Right ventricle myocardium inferior (tissue), 1 donor: ENCODE measurements at regions not wholly inside any gene's neighbourhood (a gene's known extent, or its start where the extent isn't known, plus 50 kb on each side); places are given as distances from the start of the nearest gene placed in this dataset.
A peak's percentile ranks its signal among the peaks of the same experiment; 100 is the strongest.

Source experiments
- ATAC-seq: fragments of 200-7000 bp; cut with Tn5 transposase; one replicate; pipeline ENCODE4 v1.9.1; 2020; ENCODE audit warnings: mild to moderate bottlenecking, moderate library complexity
- DNase-seq: peaks from one replicate; pipeline ENCODE4 v3.0.0; 2021; ENCODE audit errors: missing footprints
- intact Hi-C: fragments of 100-400 bp; cut with DNase I; formaldehyde crosslinking; loops from one replicate; pipeline ENCODE4 v1.11.0; 2022
- donor health status: DM: no; HTN: yes; CAD: no; lungs with severe emphysema.

- no peak for DNase-seq
- intact Hi-C loops = no loop called here
- ATAC-seq = no peak
Measured at GRCh38 chr12:28601570-28602058, 411.4 kb downstream of the CCDC91 start.

- no peak for DNase-seq
- ATAC-seq = no peak
- intact Hi-C loops = no loop called here
Measured at GRCh38 chr12:28602786-28603185, 412.5 kb downstream of the CCDC91 start.

GRCh38 chr12:28603239-28603638, 413.0 kb downstream of the CCDC91 start:
- DNase-seq (no peak), ATAC-seq (no peak)
- intact Hi-C loops = no loop called here

- intact Hi-C loops = no loop called here
- ATAC-seq = no peak
- DNase-seq = no peak
Measured at GRCh38 chr12:28603801-28604200, 413.5 kb downstream of the CCDC91 start.

GRCh38 chr12:28604240-28604639, 414.0 kb downstream of the CCDC91 start:
- no peak for DNase-seq
- intact Hi-C loops = no loop called here
- no peak for ATAC-seq

GRCh38 chr12:28606967-28607557, 416.8 kb downstream of the CCDC91 start:
- no peak for ATAC-seq
- no peak for DNase-seq
- intact Hi-C loops = no loop called here

GRCh38 chr12:28610401-28611114, 420.3 kb downstream of the CCDC91 start:
- intact Hi-C loops = no loop called here
- no peak for DNase-seq

GRCh38 chr12:28611115-28611435, 420.8 kb downstream of the CCDC91 start:
- peak; percentile 37 for ATAC-seq
- no peak for DNase-seq
- intact Hi-C loops = no loop called here

More at GRCh38 chr12:28610401-28611114, 420.3 kb downstream of the CCDC91 start:
- ATAC-seq = no peak

GRCh38 chr12:28611449-28611848, 421.2 kb downstream of the CCDC91 start:
- DNase-seq = no peak
- ATAC-seq = no peak
- intact Hi-C loops = no loop called here

- ATAC-seq = no peak
- intact Hi-C loops = no loop called here
Measured at GRCh38 chr12:28618171-28618570, 427.9 kb downstream of the CCDC91 start.

GRCh38 chr12:28618772-28619171, 428.5 kb downstream of the CCDC91 start:
- intact Hi-C loops = no loop called here

More at GRCh38 chr12:28618171-28618570, 427.9 kb downstream of the CCDC91 start:
- no peak for DNase-seq

GRCh38 chr12:28620281-28620680, 430.0 kb downstream of the CCDC91 start:
- ATAC-seq = no peak
- no peak for DNase-seq
- intact Hi-C loops = no loop called here

More at GRCh38 chr12:28618772-28619171, 428.5 kb downstream of the CCDC91 start:
- ATAC-seq (no peak), DNase-seq (no peak)

- ATAC-seq = no peak
- intact Hi-C loops = no loop called here
- DNase-seq = no peak
Measured at GRCh38 chr12:28622406-28622805, 432.1 kb downstream of the CCDC91 start.

GRCh38 chr12:28626504-28626903, 436.2 kb downstream of the CCDC91 start:
- ATAC-seq (no peak), DNase-seq (no peak)
- intact Hi-C loops = no loop called here

GRCh38 chr12:28629691-28630090, 439.4 kb downstream of the CCDC91 start:
- ATAC-seq (no peak), DNase-seq (no peak)
- intact Hi-C loops = no loop called here

- DNase-seq = no peak
- intact Hi-C loops = no loop called here
- ATAC-seq = no peak
Measured at GRCh38 chr12:28631831-28632230, 441.6 kb downstream of the CCDC91 start.

GRCh38 chr12:28640519-28640918, 450.3 kb downstream of the CCDC91 start:
- ATAC-seq (no peak), DNase-seq (no peak)
- intact Hi-C loops = no loop called here

- DNase-seq (peak; percentile 56), ATAC-seq (no peak)
Measured at GRCh38 chr12:28645436-28645835, 455.2 kb downstream of the CCDC91 start.

GRCh38 chr12:28645891-28646290, 455.6 kb downstream of the CCDC91 start:
- intact Hi-C loops = no loop called here
- ATAC-seq = no peak
- peak; percentile 25 for DNase-seq

More at GRCh38 chr12:28645436-28645835, 455.2 kb downstream of the CCDC91 start:
- intact Hi-C loops = no loop called here

GRCh38 chr12:28650906-28651305, 460.6 kb downstream of the CCDC91 start:
- no peak for DNase-seq
- intact Hi-C loops = no loop called here
- ATAC-seq = no peak

GRCh38 chr12:28652239-28652638, 462.0 kb downstream of the CCDC91 start:
- intact Hi-C loops = no loop called here
- no peak for DNase-seq

More at GRCh38 chr12:28652239-28652638, 462.0 kb downstream of the CCDC91 start:
- ATAC-seq = no peak
